Limb (tissue), 2 donors: ENCODE measurements at regions not wholly inside any gene's neighbourhood (a gene's known extent, or its start where the extent isn't known, plus 50 kb on each side); places are given as distances from the start of the nearest gene placed in this dataset.

Source experiments
- DNase-seq, 2 donors: peaks; one replicate each; pipeline ENCODE4 v3.0.0-alpha.2; 2016; ENCODE audit errors: extremely low spot score in 2 of 2

- no peak for DNase-seq
Measured at GRCh38 chr2:136375017-136375901, 257.3 kb upstream of the CXCR4 start.

DNA sequence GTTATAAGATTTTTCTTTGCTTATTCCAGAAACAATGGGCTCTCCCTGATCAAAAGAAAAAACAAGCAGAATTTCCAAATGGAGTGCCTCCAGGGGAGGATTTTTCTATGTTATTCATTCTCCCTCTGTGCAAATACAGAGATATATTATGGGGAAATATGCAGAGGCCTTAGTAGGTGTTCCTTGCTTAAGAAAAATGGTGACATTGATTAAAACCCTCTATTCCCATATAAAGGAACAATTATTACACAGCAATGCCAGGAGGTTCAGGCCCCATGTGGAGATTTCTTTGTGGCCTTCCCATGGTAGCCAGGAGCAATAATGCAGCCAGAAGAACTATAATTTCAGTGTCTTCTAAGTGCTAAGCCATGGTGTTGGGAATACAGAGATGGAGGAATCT lies 255.9 kb upstream of the CXCR4 start:
- DNase-seq, result no peak

- DNase-seq, result no peak
Measured at GRCh38 chr2:136373029-136373428, 255.1 kb upstream of the CXCR4 start.

DNA sequence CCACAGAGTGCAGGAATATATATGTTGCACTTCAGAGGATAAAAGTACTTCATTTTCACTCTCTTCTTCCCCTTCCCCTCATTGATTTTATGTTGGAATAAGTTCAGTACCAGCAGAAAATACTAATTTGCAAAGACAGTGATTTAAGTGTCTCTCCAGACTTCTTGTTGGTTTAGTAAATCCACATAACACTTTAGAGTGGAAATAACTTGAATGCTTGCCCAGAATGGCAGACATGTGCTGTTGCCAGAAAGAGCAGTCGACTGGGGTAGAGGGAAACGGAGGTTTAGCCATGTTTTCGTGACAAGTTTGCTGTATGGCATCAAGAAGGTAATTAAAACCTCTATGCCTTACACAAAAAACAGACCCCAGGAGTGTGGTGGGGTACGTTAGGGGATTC lies 246.0 kb upstream of the CXCR4 start:
- DNase-seq, result peak; percentile 25 to 55

DNA sequence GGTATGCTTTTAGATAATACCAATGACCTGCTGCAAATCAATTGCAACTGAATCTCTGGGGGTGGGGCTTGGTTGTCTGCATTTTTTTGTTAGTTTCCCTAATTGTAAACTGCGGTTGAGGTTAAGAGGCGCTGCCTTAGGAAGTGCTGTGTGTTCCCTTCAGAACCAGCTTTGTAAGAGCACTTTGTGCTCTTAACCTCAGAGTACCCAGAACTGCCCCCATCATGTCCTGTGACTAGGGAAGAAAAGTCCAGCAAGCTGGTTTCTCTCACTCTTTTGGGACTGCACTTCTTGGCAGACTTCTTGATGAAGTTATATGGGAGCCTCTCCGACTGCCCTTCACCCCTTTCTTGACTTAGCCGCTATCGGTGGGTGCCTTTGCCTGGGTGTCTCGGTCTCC lies 245.5 kb upstream of the CXCR4 start:
- peak in 1 of 2 donors; percentile 15 for DNase-seq

DNA sequence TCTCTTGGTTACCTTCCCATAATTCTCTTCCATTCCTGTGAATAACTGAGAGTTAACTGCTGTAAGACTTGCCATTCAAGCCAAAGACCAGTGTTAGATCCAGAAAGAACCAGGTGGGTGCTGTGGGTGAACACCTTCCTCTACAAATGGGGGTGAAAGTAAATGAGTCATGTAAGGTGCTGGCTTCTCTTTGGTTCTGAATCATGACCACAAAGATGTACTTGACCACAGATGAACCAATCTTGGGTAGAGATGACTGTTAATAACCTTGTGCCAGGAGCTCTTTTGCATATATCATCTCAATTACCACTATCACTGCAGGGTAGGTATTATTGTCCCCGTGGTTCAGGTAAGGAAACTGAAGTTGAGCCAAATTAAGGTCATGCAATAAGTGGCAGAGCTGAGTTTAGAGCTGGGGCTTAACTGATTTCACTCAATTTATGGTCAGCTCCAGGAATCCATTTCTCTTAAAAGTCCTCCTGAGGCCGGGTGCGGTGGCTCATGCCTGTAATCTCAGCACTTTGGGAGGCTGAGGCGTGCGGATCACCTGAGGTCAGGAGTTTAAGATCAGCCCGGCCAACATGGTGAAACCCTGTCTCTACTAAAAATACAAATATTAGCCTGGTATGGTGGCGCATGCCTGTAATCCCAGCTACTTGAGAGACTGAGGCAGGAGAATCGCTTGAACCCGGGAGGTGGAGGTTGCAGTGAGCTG lies 244.9 kb upstream of the CXCR4 start:
- no peak for DNase-seq

- no peak for DNase-seq
Measured at GRCh38 chr2:136361521-136361920, 243.6 kb upstream of the CXCR4 start.

- DNase-seq, result no peak
Measured at GRCh38 chr2:136360790-136361189, 242.8 kb upstream of the CXCR4 start.

DNA sequence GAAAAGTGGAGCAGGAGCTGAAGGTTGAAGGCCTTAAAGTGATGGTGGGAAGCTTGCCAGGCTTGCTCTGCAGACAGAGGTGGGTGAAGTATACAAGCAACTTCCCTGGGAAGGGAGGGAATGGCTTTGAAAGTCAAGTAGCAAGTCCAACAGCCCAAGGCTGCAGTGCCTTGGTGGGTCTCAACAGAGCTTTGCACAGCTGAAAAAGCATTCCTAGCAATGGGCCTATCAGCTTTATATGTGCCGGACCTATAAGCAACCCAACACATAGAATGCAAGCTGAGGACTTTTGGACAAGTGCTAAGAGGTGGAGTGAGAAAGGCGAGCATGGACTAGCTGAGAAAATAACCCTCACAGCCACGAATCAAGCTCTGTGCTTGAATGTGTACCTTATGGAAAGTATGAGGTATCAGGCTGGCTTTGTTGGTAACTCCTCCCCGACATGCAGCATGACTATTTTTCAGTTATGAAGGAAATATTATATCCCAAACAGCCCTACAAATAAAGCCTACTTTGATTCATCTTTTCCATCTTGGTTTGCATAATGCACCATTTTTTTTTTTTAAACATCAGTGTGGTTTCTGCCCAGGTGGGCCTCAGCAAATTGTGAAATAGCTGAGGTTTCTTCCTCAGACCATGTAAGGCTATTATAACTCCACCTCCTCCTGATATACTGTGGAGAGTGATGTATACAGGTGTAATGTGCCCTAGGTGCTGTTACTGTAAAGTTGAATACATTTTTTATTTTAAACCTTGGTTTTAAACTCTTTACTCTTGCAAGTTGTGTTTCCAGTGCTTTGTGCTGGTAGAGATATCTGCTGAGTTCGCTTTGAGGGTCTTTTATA lies 241.4 kb upstream of the CXCR4 start:
- no peak for DNase-seq

- no peak for DNase-seq
Measured at GRCh38 chr2:136358576-136358975, 240.6 kb upstream of the CXCR4 start.

- no peak for DNase-seq
Measured at GRCh38 chr2:136357007-136357380, 239.0 kb upstream of the CXCR4 start.

DNA sequence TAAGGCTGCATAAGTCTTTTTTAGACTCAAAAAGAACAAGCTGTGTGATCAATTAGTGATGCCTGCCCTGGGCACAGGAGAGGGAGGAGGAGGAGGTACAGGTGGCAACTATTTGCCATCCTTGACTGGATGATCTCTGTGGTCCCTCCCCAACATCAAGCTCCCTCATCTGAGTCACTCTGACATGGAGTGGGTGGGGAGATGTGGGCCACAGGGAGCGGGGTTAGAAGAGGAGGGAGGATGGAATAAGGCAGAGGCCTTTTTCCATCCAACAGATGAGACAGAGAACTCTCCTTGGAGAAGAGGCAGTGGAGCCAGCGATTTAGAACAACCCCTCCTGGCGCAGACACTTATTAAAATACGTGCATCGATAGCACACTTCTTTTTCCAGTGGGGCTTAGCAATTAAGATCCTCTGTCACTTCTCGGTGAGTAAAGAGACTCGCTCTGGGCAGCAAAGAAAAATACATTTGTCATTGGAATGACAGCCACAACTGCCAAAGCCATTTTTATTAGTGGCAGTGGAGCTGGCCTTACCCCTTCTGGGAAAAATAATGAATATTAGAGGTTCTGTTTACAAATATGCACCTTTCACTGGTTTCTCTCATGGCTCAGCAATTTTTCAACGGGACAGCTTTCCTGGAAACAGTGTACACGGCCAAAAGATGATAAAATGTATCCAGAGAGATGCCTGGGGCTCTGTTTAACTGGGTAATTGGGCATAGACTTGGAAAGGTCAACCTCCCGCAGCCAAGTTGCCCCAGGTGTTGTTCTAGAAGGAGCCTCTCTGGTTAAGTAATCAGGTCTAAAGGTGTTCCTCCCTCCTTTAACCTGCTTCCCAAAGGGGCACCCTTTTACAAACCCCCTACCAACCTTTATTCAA lies 238.4 kb upstream of the CXCR4 start:
- DNase-seq, result no peak

GRCh38 chr2:136351684-136352083 lies 233.7 kb upstream of the CXCR4 start:
- no peak for DNase-seq

GRCh38 chr2:136347981-136348380 lies 230.0 kb upstream of the CXCR4 start:
- DNase-seq, result no peak

DNA sequence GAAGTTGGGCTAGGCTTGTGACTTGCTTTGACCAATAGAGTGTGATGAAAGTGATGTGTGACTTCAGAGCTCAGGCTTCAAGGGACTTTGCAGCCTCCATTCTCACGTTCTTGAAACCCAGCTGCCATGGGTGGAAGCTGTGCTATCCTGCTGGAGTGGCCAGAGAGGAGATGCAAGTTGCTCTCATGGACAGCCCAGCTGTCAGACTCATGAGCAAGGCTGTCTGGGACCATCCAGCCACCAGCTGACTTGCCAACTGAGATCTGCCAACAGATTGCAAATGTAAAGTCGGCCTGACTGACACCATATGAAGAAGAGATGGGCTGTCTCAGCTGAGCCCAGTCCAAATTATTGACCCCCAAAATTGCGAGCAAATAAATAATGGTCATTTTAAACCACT lies 226.4 kb upstream of the CXCR4 start:
- DNase-seq, result no peak

DNA sequence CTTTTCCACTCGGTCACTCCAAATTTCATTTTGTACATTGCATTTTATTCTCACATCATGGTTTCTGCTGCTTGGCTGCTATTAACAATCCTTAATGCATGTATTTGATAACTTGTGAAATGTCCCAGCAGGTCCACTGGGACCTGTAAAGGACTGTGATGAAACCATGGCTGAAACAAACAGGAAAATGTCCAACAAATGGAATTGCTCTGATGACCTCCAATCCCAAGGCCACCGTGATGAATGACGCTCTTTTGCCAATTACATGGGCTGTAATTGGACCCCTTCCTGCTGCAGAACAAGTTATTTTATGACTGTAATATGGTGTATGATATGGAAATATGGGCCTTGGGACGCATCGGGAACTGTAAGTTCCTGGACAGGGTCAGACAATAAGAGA lies 224.2 kb upstream of the CXCR4 start:
- peak in 1 of 2 donors; percentile 37 for DNase-seq

- DNase-seq, result no peak
Measured at GRCh38 chr2:136334967-136335366, 217.0 kb upstream of the CXCR4 start.

DNA sequence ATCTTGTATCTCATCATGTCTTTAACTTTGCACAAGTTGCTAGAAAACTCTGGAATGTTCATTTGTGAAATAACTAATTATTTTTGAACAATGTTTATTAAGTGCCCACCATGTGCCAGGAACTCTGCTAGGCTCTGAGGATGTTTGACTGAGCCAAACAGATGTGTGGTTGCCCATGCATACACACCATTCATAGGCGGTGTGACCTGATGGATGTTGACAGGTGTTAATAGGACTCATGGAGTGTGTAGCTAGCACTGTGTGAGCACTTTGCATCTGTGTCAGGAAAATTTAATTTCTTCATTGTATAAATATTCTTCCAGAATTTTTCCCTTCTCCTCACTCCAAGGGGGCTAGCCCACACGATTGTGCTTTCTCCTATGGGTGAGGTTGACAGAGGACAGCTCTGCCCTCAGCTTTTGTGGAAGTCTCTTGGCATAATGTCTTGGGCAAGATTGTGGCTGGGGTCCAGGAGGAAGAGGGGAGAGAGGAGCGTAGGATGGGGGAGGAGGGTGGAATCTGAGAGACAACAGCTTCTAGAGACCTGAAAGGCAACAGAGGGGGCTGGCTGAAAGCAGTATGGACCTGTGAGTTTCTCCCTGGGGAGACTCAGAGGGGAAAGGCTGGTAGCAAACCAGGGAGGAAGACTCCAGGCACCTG lies 214.6 kb upstream of the CXCR4 start:
- peak in 1 of 2 donors; percentile 24 for DNase-seq

- no peak for DNase-seq
Measured at GRCh38 chr2:136331226-136331625, 213.3 kb upstream of the CXCR4 start.

GRCh38 chr2:136328207-136328795 lies 210.4 kb upstream of the CXCR4 start:
- no peak for DNase-seq
